ENCODE measurements at regions not wholly inside any gene's neighbourhood (a gene's known extent, or its start where the extent isn't known, plus 50 kb on each side); places are given as distances from the start of the nearest gene placed in this dataset.

GRCh38 chr22:23411739-23412138, 168.4 kb downstream of the IGLL1 start:
- Histone ChIP-seq H3K27me3 (no peaks in the 10 kb centered on the region), H3K27ac (no peak overlapping the region), H3K4me1 (ENCODE audit: insufficient read depth) (no peaks in the 10 kb centered on the region), H3K9me3 (no peaks in the 10 kb centered on the region), H3K36me3 (no peaks in the 10 kb centered on the region), H3K4me3 (no peak overlapping the region)
- no peak for TF ChIP-seq POLR2A (IDR thresholded peaks at IDR 0.05)
- TF ChIP-seq EP300 (IDR thresholded peaks at IDR 0.05), result no peak
- TF ChIP-seq CTCF (IDR thresholded peaks at IDR 0.05), result no peak
- intact Hi-C loops (cut with DNase I), result no loop called here
- no peak for DNase-seq

- Histone ChIP-seq H3K36me3 (no peaks in the 10 kb centered on the region), H3K9me3 (no peaks in the 10 kb centered on the region), H3K4me3 (no peak overlapping the region), H3K27ac (no peak overlapping the region), H3K27me3 (no peaks in the 10 kb centered on the region), H3K4me1 (ENCODE audit: insufficient read depth) (no peaks in the 10 kb centered on the region)
- TF ChIP-seq CTCF (IDR thresholded peaks at IDR 0.05) (no peak), POLR2A (IDR thresholded peaks at IDR 0.05) (no peak), EP300 (IDR thresholded peaks at IDR 0.05) (no peak)
- DNase-seq, result peak in 1 of 5 donors; percentile 4
- intact Hi-C loops (cut with DNase I), result no loop called here
- 92 to 99% (median 95%) methylated on average over 5 of the region's 5 CpGs for WGBS, 3 donors
Measured at GRCh38 chr22:23410411-23410810, 169.7 kb downstream of the IGLL1 start.

GRCh38 chr22:23409976-23410375, 170.1 kb downstream of the IGLL1 start:
- intact Hi-C loops (cut with DNase I), result loop anchor here in 2 of 4 donors (10.0 kb wide), 2 partner anchors 115 to 125 kb away; no protein-coding TSS in a partner anchor
- peak in 1 of 5 donors; percentile 5 for DNase-seq
- TF ChIP-seq POLR2A (IDR thresholded peaks at IDR 0.05) (no peak), CTCF (IDR thresholded peaks at IDR 0.05) (no peak), EP300 (IDR thresholded peaks at IDR 0.05) (no peak)
- Histone ChIP-seq H3K36me3 (no peaks in the 10 kb centered on the region), H3K27ac (no peak overlapping the region), H3K4me3 (no peak overlapping the region), H3K9me3 (no peaks in the 10 kb centered on the region), H3K4me1 (ENCODE audit: insufficient read depth) (no peaks in the 10 kb centered on the region), H3K27me3 (no peaks in the 10 kb centered on the region)
- 36 to 43% (median 37%) methylated on average over 8 of the region's 8 CpGs for WGBS, 3 donors

GRCh38 chr22:23408321-23408720, 171.8 kb downstream of the IGLL1 start:
- Histone ChIP-seq H3K4me3 (no peak overlapping the region), H3K27ac (no peak overlapping the region), H3K27me3 (no peaks in the 10 kb centered on the region), H3K36me3 (no peaks in the 10 kb centered on the region), H3K4me1 (ENCODE audit: insufficient read depth) (no peaks in the 10 kb centered on the region), H3K9me3 (no peaks in the 10 kb centered on the region)
- 61 to 91% (median 78%) methylated on average over 2 of the region's 2 CpGs for WGBS, 3 donors
- TF ChIP-seq CTCF (IDR thresholded peaks at IDR 0.05) (no peak), EP300 (IDR thresholded peaks at IDR 0.05) (no peak), POLR2A (IDR thresholded peaks at IDR 0.05) (no peak)
- DNase-seq, result no peak
- intact Hi-C loops (cut with DNase I), result loop anchor here in 2 of 4 donors (10.0 kb wide), 2 partner anchors 116 to 126 kb away; no protein-coding TSS in a partner anchor
